ENCODE measurements at regions not wholly inside any gene's neighbourhood (a gene's known extent, or its start where the extent isn't known, plus 50 kb on each side); places are given as distances from the start of the nearest gene placed in this dataset.

DNA sequence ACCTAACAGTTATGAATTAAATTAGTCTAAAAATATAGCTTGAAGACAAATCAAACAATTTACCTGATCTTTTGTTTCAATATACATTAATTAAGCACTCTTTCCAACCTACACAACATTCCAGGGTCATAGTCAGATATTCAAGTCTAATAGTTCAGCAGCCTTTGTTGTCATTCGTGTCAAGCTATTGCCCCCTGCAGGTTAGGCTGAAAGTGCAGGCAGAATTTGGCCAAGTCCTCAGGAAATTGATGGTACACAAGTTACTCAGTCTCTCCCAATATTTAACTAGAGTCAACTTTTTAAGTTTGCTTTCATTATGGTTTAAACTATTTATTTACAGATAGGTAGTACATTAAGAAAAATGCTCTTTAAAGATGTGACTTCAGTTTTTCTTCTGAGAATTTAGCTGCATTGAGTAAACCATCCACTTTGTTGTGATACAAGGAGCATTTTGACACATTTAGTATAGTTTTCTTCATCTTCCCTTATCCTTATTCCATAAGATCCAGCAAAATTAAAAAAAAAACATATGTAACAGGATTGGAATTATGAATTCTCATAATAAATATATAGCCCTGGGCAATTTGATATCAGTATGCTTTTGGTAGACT lies 130.3 kb upstream of the DPYD start:
- Histone ChIP-seq H3K79me2 (ENCODE audit: insufficient read depth, low read depth) (no peaks in the 10 kb centered on the region), H3K4me3 (IDR thresholded peaks at IDR 0.05; ENCODE audit: insufficient read depth, low read depth, low read length) (no peak overlapping the region), H3K4me1 (ENCODE audit: low read depth, poor library complexity, severe bottlenecking) (no peaks in the 10 kb centered on the region), H3K9ac (no peak overlapping the region), H3K4me2 (no peak overlapping the region), H4K20me1 (ENCODE audit: insufficient read depth) (no peaks in the 10 kb centered on the region), H3K27ac (no peak overlapping the region), H3K36me3 (ENCODE audit: insufficient read depth) (no peaks in the 10 kb centered on the region), H3K27me3 (ENCODE audit: insufficient read depth, low read depth) (no peaks in the 10 kb centered on the region), H2AFZ (ENCODE audit: low read depth) (no peak overlapping the region)
- TF ChIP-seq, protein P1, sequence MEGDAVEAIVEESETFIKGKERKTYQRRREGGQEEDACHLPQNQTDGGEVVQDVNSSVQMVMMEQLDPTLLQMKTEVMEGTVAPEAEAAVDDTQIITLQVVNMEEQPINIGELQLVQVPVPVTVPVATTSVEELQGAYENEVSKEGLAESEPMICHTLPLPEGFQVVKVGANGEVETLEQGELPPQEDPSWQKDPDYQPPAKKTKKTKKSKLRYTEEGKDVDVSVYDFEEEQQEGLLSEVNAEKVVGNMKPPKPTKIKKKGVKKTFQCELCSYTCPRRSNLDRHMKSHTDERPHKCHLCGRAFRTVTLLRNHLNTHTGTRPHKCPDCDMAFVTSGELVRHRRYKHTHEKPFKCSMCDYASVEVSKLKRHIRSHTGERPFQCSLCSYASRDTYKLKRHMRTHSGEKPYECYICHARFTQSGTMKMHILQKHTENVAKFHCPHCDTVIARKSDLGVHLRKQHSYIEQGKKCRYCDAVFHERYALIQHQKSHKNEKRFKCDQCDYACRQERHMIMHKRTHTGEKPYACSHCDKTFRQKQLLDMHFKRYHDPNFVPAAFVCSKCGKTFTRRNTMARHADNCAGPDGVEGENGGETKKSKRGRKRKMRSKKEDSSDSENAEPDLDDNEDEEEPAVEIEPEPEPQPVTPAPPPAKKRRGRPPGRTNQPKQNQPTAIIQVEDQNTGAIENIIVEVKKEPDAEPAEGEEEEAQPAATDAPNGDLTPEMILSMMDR (conservative IDR thresholded peaks at IDR 0.05; ENCODE audit: low read depth, low read length) = peak; percentile 98

DNA sequence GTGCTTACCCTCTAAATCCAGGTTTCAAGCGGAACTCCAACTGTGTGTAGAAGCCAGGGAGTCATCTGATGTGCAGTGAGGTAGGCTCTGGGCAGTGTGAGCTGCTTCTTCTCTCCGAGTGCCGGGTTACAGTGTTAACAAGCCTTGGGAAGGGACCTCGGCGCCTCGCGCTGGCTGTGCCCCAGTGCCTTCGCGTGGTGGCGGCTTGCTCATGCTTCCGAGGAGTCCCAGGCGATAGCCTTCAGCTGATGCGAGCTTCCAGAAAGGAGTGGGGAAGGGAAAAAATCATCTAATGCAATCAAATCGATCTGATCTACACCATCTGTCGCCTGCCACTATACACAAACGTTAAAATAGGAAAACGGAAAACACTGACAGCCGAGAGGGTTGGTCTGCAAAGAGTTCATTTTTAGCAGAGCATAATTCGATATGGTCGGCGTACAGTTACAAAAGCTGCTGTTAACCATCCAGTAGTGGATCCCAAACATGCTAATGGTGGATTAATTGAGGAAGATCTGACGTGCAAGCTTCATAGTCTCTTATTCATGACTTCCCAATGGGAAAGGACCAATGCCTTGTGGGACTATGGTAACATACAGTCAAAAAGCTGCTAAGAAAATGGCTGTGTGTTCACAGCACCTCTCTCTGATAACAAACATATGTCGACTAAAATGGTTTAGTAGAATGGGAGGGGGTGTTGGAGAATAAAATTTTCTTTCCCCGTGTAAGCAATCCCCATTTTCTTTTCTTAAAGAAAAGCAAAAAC lies 128.7 kb upstream of the DPYD start:
- Histone ChIP-seq H3K79me2 (ENCODE audit: insufficient read depth, low read depth) (no peaks in the 10 kb centered on the region), H3K4me2 (no peak overlapping the region), H3K27ac (no peak overlapping the region), H2AFZ (ENCODE audit: low read depth) (no peak overlapping the region), H3K27me3 (ENCODE audit: insufficient read depth, low read depth) (no peaks in the 10 kb centered on the region), H3K4me1 (ENCODE audit: low read depth, poor library complexity, severe bottlenecking) (no peaks in the 10 kb centered on the region), H3K9ac (no peak overlapping the region), H3K4me3 (IDR thresholded peaks at IDR 0.05; ENCODE audit: insufficient read depth, low read depth, low read length) (no peak overlapping the region), H4K20me1 (ENCODE audit: insufficient read depth) (no peaks in the 10 kb centered on the region), H3K36me3 (ENCODE audit: insufficient read depth) (no peaks in the 10 kb centered on the region)
- TF ChIP-seq, protein P1 (conservative IDR thresholded peaks at IDR 0.05; ENCODE audit: low read depth, low read length) = no peak

DNA sequence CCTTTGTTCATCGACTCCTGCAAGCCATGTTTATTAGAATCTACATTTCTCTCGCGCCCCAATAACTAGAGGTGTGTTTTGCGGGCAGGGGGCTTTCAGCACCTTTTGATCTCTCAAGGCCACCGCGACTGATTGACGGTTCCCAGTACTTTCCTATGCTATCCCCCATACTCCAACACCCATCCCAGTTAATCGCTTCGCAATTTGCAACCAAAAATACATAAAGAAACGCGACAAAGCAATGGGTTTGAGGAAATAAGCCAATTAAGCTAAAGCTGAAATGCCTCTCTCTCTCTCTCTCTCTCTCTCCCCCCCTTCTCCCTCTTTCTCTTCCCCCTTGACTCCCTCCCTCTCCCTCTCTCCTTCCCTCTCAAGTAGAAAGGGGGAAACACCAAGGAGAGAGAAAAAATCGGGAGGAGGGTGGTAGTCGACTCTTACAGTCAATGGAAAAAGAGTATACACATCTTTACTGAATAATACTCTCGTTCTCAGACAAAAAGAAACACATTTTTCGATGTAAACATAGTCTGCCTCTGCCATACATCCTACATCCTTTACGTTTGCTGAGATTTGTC lies 128.0 kb upstream of the DPYD start:
- Histone ChIP-seq H3K4me1 (ENCODE audit: low read depth, poor library complexity, severe bottlenecking) (no peaks in the 10 kb centered on the region), H3K4me3 (IDR thresholded peaks at IDR 0.05; ENCODE audit: insufficient read depth, low read depth, low read length) (no peak overlapping the region), H4K20me1 (ENCODE audit: insufficient read depth) (no peaks in the 10 kb centered on the region), H3K27me3 (ENCODE audit: insufficient read depth, low read depth) (no peaks in the 10 kb centered on the region), H3K27ac (no peak overlapping the region), H3K36me3 (ENCODE audit: insufficient read depth) (no peaks in the 10 kb centered on the region), H3K9ac (no peak overlapping the region), H2AFZ (ENCODE audit: low read depth) (no peak overlapping the region), H3K4me2 (no peak overlapping the region), H3K79me2 (ENCODE audit: insufficient read depth, low read depth) (no peaks in the 10 kb centered on the region)
- TF ChIP-seq, protein P1 (conservative IDR thresholded peaks at IDR 0.05; ENCODE audit: low read depth, low read length) = no peak

DNA sequence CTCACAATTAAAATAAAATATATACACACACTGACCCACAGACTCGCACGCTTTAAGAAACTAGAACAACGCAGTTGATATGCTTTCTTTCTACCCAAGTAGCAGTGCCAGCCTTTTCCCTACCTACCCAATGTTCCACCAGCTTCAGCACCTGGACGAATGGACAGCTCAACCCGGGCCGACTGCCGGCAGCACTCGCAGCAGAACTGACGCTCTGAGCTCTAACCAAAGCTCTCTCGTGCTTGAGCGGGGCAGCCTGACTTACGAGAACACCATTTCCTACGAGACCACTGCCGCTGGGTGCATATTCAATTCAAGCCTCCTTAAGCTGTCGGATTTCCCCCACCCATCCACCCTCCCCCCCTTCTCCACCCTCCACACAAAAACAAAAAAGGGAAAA lies 127.4 kb upstream of the DPYD start:
- H3K79me2 ChIP-seq (ENCODE audit: insufficient read depth, low read depth) = no peaks in the 10 kb centered on the region
- no peaks in the 10 kb centered on the region for H3K27me3 ChIP-seq (ENCODE audit: insufficient read depth, low read depth)
- H3K4me2 ChIP-seq = no peak overlapping the region

More for the DNA sequence above, 127.4 kb upstream of the DPYD start:
- no peak overlapping the region for H3K9ac ChIP-seq
- H3K36me3 ChIP-seq (ENCODE audit: insufficient read depth) = no peaks in the 10 kb centered on the region
- TF ChIP-seq, protein P1 (conservative IDR thresholded peaks at IDR 0.05; ENCODE audit: low read depth, low read length) = no peak
- H3K27ac ChIP-seq = no peak overlapping the region
- H4K20me1 ChIP-seq (ENCODE audit: insufficient read depth) = no peaks in the 10 kb centered on the region
- no peak overlapping the region for H2AFZ ChIP-seq (ENCODE audit: low read depth)
- H3K4me3 ChIP-seq (IDR thresholded peaks at IDR 0.05; ENCODE audit: insufficient read depth, low read depth, low read length) = no peak overlapping the region
- no peaks in the 10 kb centered on the region for H3K4me1 ChIP-seq (ENCODE audit: low read depth, poor library complexity, severe bottlenecking)

All from KMS-11 (cell line).